A549 (cell line): ENCODE measurements at regions not wholly inside any gene's neighbourhood (a gene's known extent, or its start where the extent isn't known, plus 50 kb on each side); places are given as distances from the start of the nearest gene placed in this dataset.

Experiments used
- BCL3 ChIP-seq: fragments of >200 bp; sonication (Bioruptor Twin); formaldehyde crosslinking; IDR thresholded peaks from 3 replicates; pipeline ENCODE4 v1.6.1; 2016
- CTCF ChIP-seq: fragments of >200 bp; sonication (Bioruptor Twin); formaldehyde crosslinking; IDR thresholded peaks from 3 replicates; pipeline ENCODE4 v1.5.1; 2016
- ESRRA ChIP-seq: fragments of 150-350 bp; IDR thresholded peaks from 2 replicates; pipeline ENCODE4 v1.6.1; 2014; ENCODE audit warnings: mild to moderate bottlenecking, low read length, borderline replicate concordance
- HDAC2 ChIP-seq: fragments of 200-600 bp; sonication (generic); IDR thresholded peaks from 2 replicates; pipeline ENCODE4 v1.6.1; 2016
- HOXB13 ChIP-seq: fragments of 250-450 bp; sonication (Bioruptor Pico); IDR thresholded peaks from 2 replicates; pipeline ENCODE4 v1.5.0; 2020; ENCODE audit warnings: low read depth, mild to moderate bottlenecking, moderate library complexity
- KDM1A ChIP-seq: fragments of 200-600 bp; sonication (generic); IDR thresholded peaks from 2 replicates; pipeline ENCODE4 v1.6.1; 2016; ENCODE audit warnings: low read depth, mild to moderate bottlenecking
- MYC ChIP-seq: IDR thresholded peaks from 2 replicates; pipeline ENCODE4 v1.6.1; 2012; ENCODE audit warnings: mild to moderate bottlenecking, inconsistent platforms, low read length, improper control_type of control experiment, borderline replicate concordance
- POLR2A ChIP-seq: IDR thresholded peaks from 2 replicates; pipeline ENCODE4 v1.6.1; 2012; ENCODE audit warnings: mild to moderate bottlenecking, low read length
- RNF2 ChIP-seq: fragments of 200-600 bp; sonication (generic); IDR thresholded peaks from 2 replicates; pipeline ENCODE4 v1.6.1; 2016; ENCODE audit warnings: low read depth, mild to moderate bottlenecking, antibody characterized with exemption, moderate library complexity, borderline replicate concordance
- TFCP2L1 ChIP-seq: fragments of 250-450 bp; sonication (Bioruptor Pico); IDR thresholded peaks from 2 replicates; pipeline ENCODE4 v1.5.0; 2021; ENCODE audit warnings: mild to moderate bottlenecking
- ZSCAN20 ChIP-seq: fragments of 250-450 bp; sonication (Bioruptor Pico); IDR thresholded peaks from 2 replicates; pipeline ENCODE4 v1.8.0; 2022; ENCODE audit warnings: mild to moderate bottlenecking, moderate library complexity
- TF ChIP-seq, protein P1 (sequence below): IDR thresholded peaks from 2 replicates; pipeline ENCODE4 v1.6.1; 2012

GRCh38 chr2:117618607-117619006 lies 195.9 kb upstream of the DDX18 start:
- TF ChIP-seq HOXB13 (CRISPR knock-in tag) (no peak), CTCF (no peak), BCL3 (no peak), ESRRA (no peak), KDM1A (no peak), MYC (no peak), POLR2A (no peak), ZSCAN20 (CRISPR knock-in tag) (no peak), RNF2 (no peak), TFCP2L1 (CRISPR knock-in tag) (no peak), HDAC2 (no peak)
- TF ChIP-seq, protein P1, sequence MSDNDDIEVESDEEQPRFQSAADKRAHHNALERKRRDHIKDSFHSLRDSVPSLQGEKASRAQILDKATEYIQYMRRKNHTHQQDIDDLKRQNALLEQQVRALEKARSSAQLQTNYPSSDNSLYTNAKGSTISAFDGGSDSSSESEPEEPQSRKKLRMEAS = no peak
